ENCODE measurements at regions not wholly inside any gene's neighbourhood (a gene's known extent, or its start where the extent isn't known, plus 50 kb on each side); places are given as distances from the start of the nearest gene placed in this dataset.

DNA sequence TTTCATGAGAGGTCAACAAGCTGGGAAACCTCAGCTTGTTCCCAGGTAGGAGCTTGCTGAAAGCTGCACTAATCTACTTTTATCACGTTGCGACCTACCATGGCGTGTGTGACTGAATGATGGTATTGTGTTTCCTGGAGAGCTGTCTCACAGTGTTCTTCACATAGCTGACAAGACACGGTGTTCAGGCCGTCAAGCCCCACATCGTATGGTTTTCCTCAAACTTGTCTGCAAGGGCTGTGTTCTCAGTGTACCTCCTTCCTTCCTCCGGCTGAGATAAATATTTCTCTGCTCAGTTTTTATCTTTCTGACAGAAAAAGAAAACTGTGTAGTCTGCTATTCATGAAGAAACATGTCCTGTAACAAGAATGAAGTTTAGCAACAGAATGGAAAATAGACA, 244.8 kb downstream of the DCDC2C start:
- CTCF ChIA-PET, result no interaction called here

DNA sequence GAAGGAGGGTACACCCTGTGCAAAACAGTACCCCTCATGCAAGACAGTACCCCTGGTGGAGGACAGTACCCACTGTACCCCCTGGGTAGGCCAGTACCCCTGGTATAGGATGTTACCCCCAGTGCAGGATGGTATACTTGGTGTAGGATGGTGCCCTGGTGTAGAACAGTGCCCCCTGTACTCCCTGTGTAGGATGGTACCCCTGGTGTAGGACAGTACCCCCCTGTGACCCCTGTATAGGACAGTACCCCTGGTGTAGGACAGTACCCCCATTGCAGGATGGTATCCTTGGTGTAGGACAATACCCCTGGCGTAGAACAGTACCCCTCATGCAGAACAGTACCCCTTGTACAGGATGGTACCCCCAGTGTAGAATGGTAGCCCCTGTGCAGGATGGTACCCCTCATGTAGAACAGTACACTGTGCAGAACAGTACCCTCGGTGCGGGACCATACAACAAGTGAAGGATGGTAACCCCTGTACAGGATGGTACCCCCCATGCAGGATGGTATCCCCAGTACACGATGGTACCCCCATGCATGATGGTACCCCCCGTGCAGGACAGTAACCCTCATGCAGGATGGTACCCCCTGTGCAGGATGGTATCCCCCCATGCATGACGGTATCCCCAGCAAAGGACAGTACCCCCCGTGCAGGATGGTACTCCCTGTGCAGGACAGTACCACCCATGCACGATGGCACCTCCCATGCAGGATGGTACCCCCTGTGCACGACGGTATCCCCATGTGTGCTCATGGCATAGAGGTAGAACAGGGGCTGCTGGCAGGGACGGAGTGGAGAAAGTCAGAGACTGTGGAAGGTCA, 248.0 kb downstream of the DCDC2C start:
- Mint-ChIP-seq H3K36me3 (ENCODE audit: low read depth) (no peaks in the 10 kb centered on the region), H3K27me3 (no peaks in the 10 kb centered on the region), H3K27ac (no peak overlapping the region), H3K9me3 (peaks cover 5% of the 10 kb centered on the region), H3K4me3 (no peak overlapping the region), H3K4me1 (no peaks in the 10 kb centered on the region)
- POLR2A ChIA-PET, result no interaction called here
- CTCF ChIA-PET, result no interaction called here
- no peak for DNase-seq

More for the DNA sequence above, 244.8 kb downstream of the DCDC2C start:
- Mint-ChIP-seq H3K27ac (no peak overlapping the region), H3K4me1 (no peaks in the 10 kb centered on the region), H3K4me3 (no peak overlapping the region), H3K27me3 (no peaks in the 10 kb centered on the region), H3K36me3 (ENCODE audit: low read depth) (no peaks in the 10 kb centered on the region), H3K9me3 (peaks cover 7% of the 10 kb centered on the region)
- DNase-seq, result no peak
- POLR2A ChIA-PET, result no interaction called here

DNA sequence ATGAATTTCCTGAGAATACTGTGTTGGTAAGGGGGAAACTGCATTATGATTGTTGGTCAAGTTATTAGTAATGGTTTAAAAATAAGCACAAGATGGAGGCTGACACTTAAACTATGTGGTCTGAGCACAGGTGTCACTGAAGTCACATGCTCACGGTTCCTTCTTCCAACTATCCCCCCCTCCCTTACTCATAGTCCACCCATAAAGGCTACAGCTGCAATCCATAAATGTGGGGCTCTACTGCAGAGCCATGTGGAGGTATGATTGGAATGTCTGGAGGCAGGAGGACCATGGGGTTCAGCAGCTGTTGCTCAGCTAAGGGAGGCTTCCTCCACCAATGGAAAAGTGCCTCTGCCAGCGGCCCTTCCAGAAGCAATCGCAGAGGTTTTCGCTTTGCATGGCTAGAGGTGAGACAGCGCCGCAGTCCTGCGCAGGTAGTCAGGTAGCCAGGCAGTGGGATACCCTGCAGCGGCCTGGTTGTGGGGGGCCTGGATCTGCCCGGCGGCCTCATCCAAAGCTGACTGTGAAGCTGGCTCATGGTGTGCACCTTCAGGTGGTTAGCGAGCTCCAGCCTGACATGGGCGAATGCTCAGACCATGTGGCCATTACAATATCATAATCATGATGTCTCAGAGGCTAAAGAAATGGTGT, 249.6 kb downstream of the DCDC2C start:
- CTCF ChIA-PET, result no interaction called here
- H3K9me3 Mint-ChIP-seq, result peaks cover 4% of the 10 kb centered on the region
- no peaks in the 10 kb centered on the region for H3K27me3 Mint-ChIP-seq
- DNase-seq, result no peak
- H3K27ac Mint-ChIP-seq, result no peak overlapping the region
- POLR2A ChIA-PET, result no interaction called here
- no peaks in the 10 kb centered on the region for H3K4me1 Mint-ChIP-seq
- no peaks in the 10 kb centered on the region for H3K36me3 Mint-ChIP-seq (ENCODE audit: low read depth)
- H3K4me3 Mint-ChIP-seq, result no peak overlapping the region

DNA sequence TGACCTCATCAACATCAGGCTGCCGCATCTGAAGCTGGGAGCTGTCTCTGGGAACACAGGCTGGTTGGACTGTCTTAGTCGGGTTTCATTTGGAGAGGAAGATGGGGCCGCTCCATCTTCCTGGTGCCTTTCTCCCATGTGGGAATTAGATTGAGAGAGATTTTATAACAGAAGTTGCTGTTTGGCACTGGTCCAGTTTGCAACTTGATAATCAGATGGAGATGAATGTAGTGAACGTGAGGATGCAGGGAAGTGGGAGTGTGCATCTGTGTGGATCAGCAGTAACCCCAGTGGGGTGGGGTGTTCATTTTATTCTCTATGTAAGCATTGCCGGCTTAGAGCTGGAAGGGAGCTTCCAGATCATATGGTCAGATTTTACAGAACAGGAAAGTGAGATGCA, 250.9 kb downstream of the DCDC2C start:
- H3K4me3 Mint-ChIP-seq, result no peak overlapping the region
- ChIA-PET POLR2A (no interaction called here), CTCF (no interaction called here)
- H3K27ac Mint-ChIP-seq, result no peak overlapping the region
- no peaks in the 10 kb centered on the region for H3K36me3 Mint-ChIP-seq (ENCODE audit: low read depth)
- no peak for DNase-seq
- no peaks in the 10 kb centered on the region for H3K4me1 Mint-ChIP-seq
- H3K9me3 Mint-ChIP-seq, result peaks cover 4% of the 10 kb centered on the region
- H3K27me3 Mint-ChIP-seq, result no peaks in the 10 kb centered on the region

DNA sequence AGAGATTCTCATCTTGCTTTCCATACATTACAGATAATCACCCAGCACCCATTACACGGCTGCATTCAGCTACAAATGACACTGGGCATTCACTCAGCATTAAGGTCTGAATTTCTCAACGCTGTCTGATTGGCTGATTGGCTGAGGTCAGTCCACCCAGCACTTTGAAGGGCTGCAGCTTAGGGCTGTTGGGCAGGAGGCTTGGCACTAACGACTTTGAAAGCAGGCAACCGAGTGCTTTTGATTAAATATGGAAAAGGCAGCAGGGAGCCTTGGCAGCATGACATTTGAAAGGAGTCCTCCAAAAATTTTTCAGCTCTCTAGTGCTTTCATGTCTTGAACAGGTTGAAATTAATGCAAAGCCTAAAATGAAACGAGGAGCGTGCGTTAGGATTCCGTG, 253.0 kb downstream of the DCDC2C start:
- H3K36me3 Mint-ChIP-seq (ENCODE audit: low read depth), result no peaks in the 10 kb centered on the region
- no peaks in the 10 kb centered on the region for H3K4me1 Mint-ChIP-seq
- H3K27ac Mint-ChIP-seq, result no peak overlapping the region
- H3K27me3 Mint-ChIP-seq, result no peaks in the 10 kb centered on the region
- no peak overlapping the region for H3K4me3 Mint-ChIP-seq
- POLR2A ChIA-PET, result no interaction called here
- no peaks in the 10 kb centered on the region for H3K9me3 Mint-ChIP-seq
- DNase-seq, result no peak
- CTCF ChIA-PET, result no interaction called here

DNA sequence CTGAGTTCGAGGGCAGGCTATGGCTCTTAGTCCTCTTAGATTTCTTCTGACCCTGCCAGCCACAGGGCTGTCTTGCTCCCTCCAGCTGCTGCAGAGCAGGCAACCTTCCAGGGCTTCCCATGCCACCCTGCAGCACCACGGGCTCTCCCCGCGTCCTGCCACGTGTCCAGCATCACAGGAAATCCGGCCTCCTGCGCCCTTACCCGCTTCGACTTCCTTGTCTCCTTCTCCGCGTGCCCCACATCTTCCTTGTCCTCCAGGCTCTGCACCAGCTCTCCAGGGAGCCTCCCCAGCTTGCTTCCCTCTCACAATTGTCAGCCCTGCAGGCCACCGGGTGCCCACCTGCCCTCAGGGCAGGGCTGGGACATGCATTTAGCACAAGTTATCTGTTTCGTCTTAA, 253.5 kb downstream of the DCDC2C start:
- H3K27me3 Mint-ChIP-seq, result no peaks in the 10 kb centered on the region
- ChIA-PET POLR2A (no interaction called here), CTCF (no interaction called here)
- no peak overlapping the region for H3K4me3 Mint-ChIP-seq
- no peaks in the 10 kb centered on the region for H3K4me1 Mint-ChIP-seq
- H3K27ac Mint-ChIP-seq, result no peak overlapping the region
- H3K9me3 Mint-ChIP-seq, result no peaks in the 10 kb centered on the region
- H3K36me3 Mint-ChIP-seq (ENCODE audit: low read depth), result no peaks in the 10 kb centered on the region
- no peak for DNase-seq

DNA sequence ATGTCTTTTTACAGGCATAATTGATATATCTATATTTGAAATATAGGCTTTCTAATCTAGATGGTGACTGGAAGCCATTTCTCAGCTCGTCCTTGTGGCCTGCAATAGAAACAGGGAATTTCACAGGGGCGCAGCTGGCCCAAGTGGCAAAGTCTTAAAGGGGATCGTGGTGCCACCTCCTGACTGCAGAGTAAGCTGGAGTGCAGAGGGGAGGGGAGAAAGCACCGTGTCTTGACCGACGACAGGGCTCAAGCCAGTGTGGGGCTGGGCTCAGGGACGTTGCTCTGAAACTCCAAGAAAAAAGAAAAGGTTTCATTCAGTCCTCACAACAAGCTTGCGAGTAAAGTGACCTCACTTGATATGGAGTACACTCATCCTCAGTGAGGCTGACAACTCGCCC, 255.1 kb downstream of the DCDC2C start:
- Mint-ChIP-seq H3K36me3 (ENCODE audit: low read depth) (no peaks in the 10 kb centered on the region), H3K4me3 (no peak overlapping the region), H3K4me1 (no peaks in the 10 kb centered on the region), H3K27me3 (no peaks in the 10 kb centered on the region), H3K9me3 (no peaks in the 10 kb centered on the region), H3K27ac (no peak overlapping the region)
- CTCF ChIA-PET, result interaction anchor here (0.9 kb wide), 1 partner anchor 8 kb away, joined by 3 read pairs; no protein-coding TSS in a partner anchor
- POLR2A ChIA-PET, result no interaction called here
- DNase-seq, result no peak

DNA sequence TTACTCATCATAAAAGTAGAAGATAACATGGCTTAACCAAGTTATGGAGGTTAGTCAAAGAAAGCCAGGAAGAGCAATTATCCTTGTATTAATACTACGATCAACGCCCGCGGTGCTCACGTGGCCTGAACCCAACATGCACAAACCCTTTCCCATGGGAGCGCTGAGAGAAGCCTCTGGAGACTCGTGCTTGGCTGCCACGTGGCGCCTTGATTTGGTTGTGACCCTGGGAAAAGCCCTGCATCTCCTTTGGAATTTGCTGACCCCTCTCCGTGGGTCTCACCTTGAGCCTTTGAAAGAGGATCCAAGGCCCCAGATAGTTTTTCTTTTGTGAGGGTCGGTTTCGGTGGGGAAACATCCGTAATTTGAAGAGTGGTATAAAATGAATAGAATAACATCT, 255.6 kb downstream of the DCDC2C start:
- H3K27ac Mint-ChIP-seq, result no peak overlapping the region
- no peak for DNase-seq
- H3K4me3 Mint-ChIP-seq, result no peak overlapping the region
- no peaks in the 10 kb centered on the region for H3K27me3 Mint-ChIP-seq
- H3K36me3 Mint-ChIP-seq (ENCODE audit: low read depth), result no peaks in the 10 kb centered on the region
- H3K9me3 Mint-ChIP-seq, result no peaks in the 10 kb centered on the region
- H3K4me1 Mint-ChIP-seq, result no peaks in the 10 kb centered on the region
- CTCF ChIA-PET, result interaction anchor here (0.6 to 0.9 kb wide), 5 partner anchors 9 to 1336 kb away, joined by 3 to 4 read pairs (median 3); no protein-coding TSS in a partner anchor
- POLR2A ChIA-PET, result no interaction called here

DNA sequence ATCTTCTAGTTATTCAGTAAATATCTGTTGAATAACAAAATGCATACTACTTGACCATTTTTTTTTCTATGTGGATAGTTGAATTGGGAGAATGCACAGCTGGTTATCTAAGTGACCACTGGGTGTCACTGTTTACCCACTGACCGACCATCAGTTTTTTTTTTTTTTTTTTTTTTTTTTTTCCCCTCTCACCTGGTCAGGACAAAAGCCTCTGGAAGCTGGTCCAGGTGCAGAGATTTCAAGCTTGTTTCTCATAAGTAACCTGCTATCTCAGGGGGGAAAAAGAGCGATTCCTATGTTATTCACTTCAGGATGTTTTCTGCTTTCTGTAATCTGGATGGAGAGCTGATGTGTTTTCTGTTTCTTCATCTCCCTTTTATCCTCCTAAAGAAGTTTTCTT, 256.0 kb downstream of the DCDC2C start:
- POLR2A ChIA-PET, result interaction anchor here (0.6 kb wide), 1 partner anchor 76 kb away, joined by 3 read pairs; no protein-coding TSS in a partner anchor
- Mint-ChIP-seq H3K27ac (no peak overlapping the region), H3K36me3 (ENCODE audit: low read depth) (no peaks in the 10 kb centered on the region), H3K27me3 (no peaks in the 10 kb centered on the region), H3K4me1 (no peaks in the 10 kb centered on the region), H3K4me3 (no peak overlapping the region), H3K9me3 (no peaks in the 10 kb centered on the region)
- CTCF ChIA-PET, result interaction anchor here (0.6 to 0.9 kb wide), 5 partner anchors 9 to 1336 kb away, joined by 3 to 4 read pairs (median 3); no protein-coding TSS in a partner anchor
- DNase-seq, result no peak

DNA sequence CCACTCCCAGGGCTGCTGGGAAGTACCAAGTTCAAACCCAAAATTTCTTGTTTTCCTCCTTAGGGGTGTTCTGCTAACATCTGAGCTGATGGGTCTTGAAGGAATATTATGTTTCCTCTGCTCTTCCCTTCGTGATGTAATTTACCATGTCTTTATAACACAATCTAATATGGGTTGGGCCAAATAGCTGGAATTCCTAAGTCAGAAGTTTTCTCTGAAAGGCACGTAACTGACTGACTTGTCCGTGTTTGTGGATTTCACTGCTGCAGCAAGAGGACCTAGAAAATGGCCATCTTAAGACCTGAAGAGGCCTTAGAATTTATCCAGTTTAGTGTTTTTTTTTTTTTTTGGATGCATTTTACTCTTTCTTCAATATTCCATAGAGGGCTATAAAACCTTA, 256.7 kb downstream of the DCDC2C start:
- Mint-ChIP-seq H3K9me3 (no peaks in the 10 kb centered on the region), H3K27me3 (no peaks in the 10 kb centered on the region), H3K27ac (no peak overlapping the region), H3K4me3 (no peak overlapping the region), H3K4me1 (no peaks in the 10 kb centered on the region), H3K36me3 (ENCODE audit: low read depth) (no peaks in the 10 kb centered on the region)
- ChIA-PET POLR2A (no interaction called here), CTCF (interaction anchor here (0.6 kb wide), 2 partner anchors 11 to 27 kb away, joined by 3 read pairs; no protein-coding TSS in a partner anchor)
- DNase-seq, result no peak

DNA sequence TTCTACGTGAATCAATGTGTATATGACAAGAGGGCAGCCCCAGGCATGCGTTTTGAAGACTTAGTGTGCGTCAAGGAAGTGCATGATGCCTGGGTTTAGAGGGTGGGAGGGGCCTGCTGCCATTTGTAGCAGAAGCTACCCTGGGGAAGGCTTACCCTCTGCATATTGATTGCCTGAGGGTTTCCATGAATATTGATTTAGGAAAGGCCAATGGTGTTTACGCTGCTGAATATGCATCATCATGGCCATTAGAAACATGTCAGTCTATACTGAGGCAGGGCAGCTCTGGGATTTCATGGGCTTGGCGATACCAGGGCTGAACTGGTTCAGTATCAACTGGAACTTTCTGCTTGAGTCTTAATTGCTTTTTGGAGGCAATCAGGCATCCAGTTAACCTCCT, 259.3 kb downstream of the DCDC2C start:
- CTCF ChIA-PET, result interaction anchor here (0.6 kb wide), 1 partner anchor 444 kb away, joined by 3 read pairs; no protein-coding TSS in a partner anchor
- POLR2A ChIA-PET, result no interaction called here
- no peak for DNase-seq
- no peaks in the 10 kb centered on the region for H3K27me3 Mint-ChIP-seq
- H3K36me3 Mint-ChIP-seq (ENCODE audit: low read depth), result no peaks in the 10 kb centered on the region
- H3K27ac Mint-ChIP-seq, result no peak overlapping the region
- no peak overlapping the region for H3K4me3 Mint-ChIP-seq
- H3K9me3 Mint-ChIP-seq, result no peaks in the 10 kb centered on the region
- H3K4me1 Mint-ChIP-seq, result no peaks in the 10 kb centered on the region

DNA sequence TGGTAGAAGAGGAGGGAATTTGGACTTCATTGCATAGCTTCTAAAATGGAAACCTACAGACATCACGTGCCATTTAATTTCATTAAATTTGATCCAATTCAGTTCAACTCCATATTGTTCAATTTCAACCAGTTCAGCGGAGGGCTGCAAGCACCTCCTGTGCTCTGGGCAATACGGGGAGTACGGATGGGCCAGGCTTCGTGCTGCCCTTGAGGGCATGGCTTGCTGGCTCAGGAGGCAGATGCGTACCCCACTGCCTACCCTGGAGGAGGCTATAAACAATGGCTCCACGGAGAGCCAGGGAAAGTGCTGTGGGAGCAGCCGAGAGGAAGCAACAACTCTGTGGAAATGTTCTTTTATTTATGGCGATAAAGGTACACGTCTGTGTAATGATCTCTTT, 261.8 kb downstream of the DCDC2C start:
- CTCF ChIA-PET, result no interaction called here
- no peak for DNase-seq
- Mint-ChIP-seq H3K27me3 (no peaks in the 10 kb centered on the region), H3K27ac (no peak overlapping the region), H3K4me1 (no peaks in the 10 kb centered on the region), H3K36me3 (ENCODE audit: low read depth) (no peaks in the 10 kb centered on the region), H3K9me3 (no peaks in the 10 kb centered on the region), H3K4me3 (no peak overlapping the region)
- POLR2A ChIA-PET, result no interaction called here

DNA sequence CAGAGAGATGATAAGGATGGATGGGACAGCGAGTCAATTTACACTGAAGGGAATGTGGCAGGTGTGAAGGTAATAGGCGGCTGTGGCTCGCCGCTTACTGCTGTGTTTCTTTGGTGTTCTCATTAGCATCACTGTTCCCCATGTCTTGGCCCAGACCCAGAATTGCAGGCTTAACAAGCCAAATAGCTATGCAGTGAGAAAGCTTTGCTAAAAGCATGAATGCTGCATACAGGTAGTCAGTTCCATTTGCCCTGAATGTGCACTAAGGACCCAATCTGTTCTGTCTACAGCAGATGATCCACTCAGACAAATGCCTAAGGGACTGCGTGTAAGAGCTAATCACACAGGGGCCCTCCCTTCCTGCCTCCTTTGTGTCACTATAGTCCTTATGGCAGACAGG, 262.6 kb downstream of the DCDC2C start:
- no peaks in the 10 kb centered on the region for H3K27me3 Mint-ChIP-seq
- ChIA-PET CTCF (no interaction called here), POLR2A (no interaction called here)
- DNase-seq, result no peak
- H3K36me3 Mint-ChIP-seq (ENCODE audit: low read depth), result no peaks in the 10 kb centered on the region
- H3K4me1 Mint-ChIP-seq, result no peaks in the 10 kb centered on the region
- H3K9me3 Mint-ChIP-seq, result no peaks in the 10 kb centered on the region
- H3K4me3 Mint-ChIP-seq, result no peak overlapping the region
- no peak overlapping the region for H3K27ac Mint-ChIP-seq

DNA sequence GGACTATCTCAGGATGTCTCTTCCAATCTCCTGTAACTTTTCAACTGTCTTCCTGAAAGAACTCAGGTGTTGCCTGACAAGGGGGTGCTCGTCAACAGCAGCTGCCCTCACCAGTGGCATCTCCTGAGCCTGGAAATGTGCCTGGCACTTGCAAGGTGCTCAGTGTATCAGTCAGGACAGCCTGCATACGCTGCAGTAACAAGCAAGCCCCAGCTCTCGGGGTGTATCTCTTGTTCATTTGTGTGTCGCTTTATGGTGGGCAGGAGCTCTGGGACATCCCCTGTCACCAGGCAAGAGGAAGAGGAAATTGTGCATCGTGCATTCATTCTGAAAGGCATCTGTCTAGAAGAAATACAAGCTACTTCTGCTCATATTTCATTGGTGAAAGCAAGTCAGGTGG, 263.1 kb downstream of the DCDC2C start:
- no peak overlapping the region for H3K4me3 Mint-ChIP-seq
- no peak overlapping the region for H3K27ac Mint-ChIP-seq
- H3K4me1 Mint-ChIP-seq, result no peaks in the 10 kb centered on the region
- DNase-seq, result no peak
- ChIA-PET POLR2A (no interaction called here), CTCF (no interaction called here)
- H3K36me3 Mint-ChIP-seq (ENCODE audit: low read depth), result no peaks in the 10 kb centered on the region
- no peaks in the 10 kb centered on the region for H3K9me3 Mint-ChIP-seq
- H3K27me3 Mint-ChIP-seq, result no peaks in the 10 kb centered on the region
